Spleen (tissue), 11 donors: ENCODE measurements at regions not wholly inside any gene's neighbourhood (a gene's known extent, or its start where the extent isn't known, plus 50 kb on each side); places are given as distances from the start of the nearest gene placed in this dataset.

Experiments
- DNase-seq: peaks from one replicate; pipeline ENCODE4 v3.0.0-alpha.2; 2020
- H3K27ac ChIP-seq, 8 donors: fragments of 200-600 bp; sonication (generic) in 7 of 8; 1 replicate in 4 of 8; 2 replicates in 4 of 8; pipeline versions ENCODE4 v1.5.0 to v1.8.0; 2016 to 2021; ENCODE audit warnings: inconsistent platforms in 4 of 8, mild to moderate bottlenecking in 4 of 8, moderate library complexity in 1 of 8
- H3K27me3 ChIP-seq, 7 donors: fragments of 200-600 bp; sonication (generic) in 6 of 7; replicated peaks in 1 of 7; 1 replicate in 4 of 7; 2 replicates in 3 of 7; pipeline versions ENCODE4 v1.5.0 to v1.8.0; 2016 to 2021; ENCODE audit warnings: inconsistent platforms in 3 of 7, mild to moderate bottlenecking in 1 of 7
- H3K36me3 ChIP-seq, 6 donors: fragments of 200-600 bp; sonication (generic) in 5 of 6; 1 replicate in 4 of 6; 2 replicates in 2 of 6; pipeline versions ENCODE4 v1.5.0 to v1.8.0; 2016 to 2021; ENCODE audit warnings: inconsistent platforms in 2 of 6
- H3K4me1 ChIP-seq, 6 donors: fragments of 200-600 bp; sonication (generic) in 5 of 6; 1 replicate in 3 of 6; 2 replicates in 3 of 6; pipeline versions ENCODE4 v1.5.0 to v1.8.0; 2016 to 2021; ENCODE audit warnings: inconsistent platforms in 3 of 6
- H3K4me3 ChIP-seq, 8 donors: fragments of 200-600 bp; sonication (generic) in 7 of 8; 1 replicate in 4 of 8; 2 replicates in 4 of 8; pipeline versions ENCODE4 v1.5.0 to v1.8.0; 2016 to 2021; ENCODE audit warnings: inconsistent platforms in 4 of 8, mild to moderate bottlenecking in 4 of 8, moderate library complexity in 2 of 8
- H3K9me3 ChIP-seq, 8 donors: fragments of 200-600 bp; sonication (generic) in 7 of 8; 1 replicate in 4 of 8; 2 replicates in 4 of 8; pipeline versions ENCODE4 v1.5.0 to v1.8.0; 2016 to 2021; ENCODE audit warnings: inconsistent platforms in 4 of 8
- CTCF ChIP-seq, 11 experiments: fragments of 200-600 bp in 7 of 11; fragments of 450-650 bp in 4 of 11; sonication (generic) in 4 of 11; IDR thresholded peaks in 8 of 11; conservative IDR thresholded peaks in 3 of 11; 1 replicate in 7 of 11; 2 replicates in 4 of 11; pipeline versions ENCODE4 v1.4.0 to v1.8.0; 2016 to 2021; ENCODE audit warnings: antibody characterized with exemption in 11 of 11, inconsistent platforms in 4 of 11, mild to moderate bottlenecking in 1 of 11
- POLR2A ChIP-seq, 3 donors: fragments of 450-650 bp; IDR thresholded peaks; one replicate each; pipeline ENCODE4 v1.5.1; 2017; ENCODE audit warnings: antibody characterized with exemption in 3 of 3, mild to moderate bottlenecking in 1 of 3
- POLR2AphosphoS5 ChIP-seq, 3 donors: sonication (generic); formaldehyde crosslinking; IDR thresholded peaks; one replicate each; pipeline ENCODE4 v1.5.1; 2017; ENCODE audit warnings: antibody characterized with exemption in 3 of 3
- WGBS, 5 donors: extraction: QIAGEN DNeasy Blood & Tissue Kit in 3 of 5; methylation state at CpG; one replicate each; pipeline versions ENCODE4 v1.1.5 to v1.1.7; 2013 to 2018; 5-methylcytosine and 5-hydroxymethylcytosine counted together
- intact Hi-C: fragments of 100-400 bp; cut with DNase I; formaldehyde crosslinking; loops from one replicate; pipeline ENCODE4 v1.15.0; 2023; ENCODE audit warnings: low total_unique reads
- donor health status: healthy with polysubstance abuse.
- donor health status: DM: no; HTN: no; CAD: no; lungs with moderate emphysema.
- donor health status: DM: no; HTN: no; CAD: no.
- donor health status: Bipolar disorder and iron deficiency.
- donor health status: healthy.
- donor health status: DM: no; HTN: no; CAD: no.
- donor health status: DM: yes; HTN: yes; CAD: no.

GRCh38 chr9:22342491-22343217 lies 104.0 kb upstream of the DMRTA1 start:
- no peak for DNase-seq
- Histone ChIP-seq H3K36me3 (no peaks in the 10 kb centered on the region), H3K4me1 (no peaks in the 10 kb centered on the region), H3K9me3 (no peaks in the 10 kb centered on the region), H3K27ac (no peak overlapping the region), H3K27me3 (no peaks in the 10 kb centered on the region), H3K4me3 (no peak overlapping the region)
- WGBS, 5 donors, result 56 to 64% (median 58%) methylated on average over 3 of the region's 3 CpGs
- intact Hi-C loops, result no loop called here
- TF ChIP-seq POLR2A (IDR thresholded peaks at IDR 0.05) (no peak), CTCF (IDR thresholded peaks at IDR 0.05 in 8 of 11, conservative IDR thresholded peaks at IDR 0.05 in 3 of 11) (no peak), POLR2AphosphoS5 (IDR thresholded peaks at IDR 0.05) (no peak)

GRCh38 chr9:22343218-22343611 lies 103.4 kb upstream of the DMRTA1 start:
- 90 to 97% (median 93%) methylated on average over 1 of the region's 1 CpG for WGBS, 5 donors
- DNase-seq, result no peak

GRCh38 chr9:22354699-22355384 lies 91.8 kb upstream of the DMRTA1 start:
- TF ChIP-seq CTCF (IDR thresholded peaks at IDR 0.05 in 8 of 11, conservative IDR thresholded peaks at IDR 0.05 in 3 of 11) (no peak), POLR2AphosphoS5 (IDR thresholded peaks at IDR 0.05) (no peak), POLR2A (IDR thresholded peaks at IDR 0.05) (no peak)
- 86 to 92% (median 90%) methylated on average over 8 to 11 of the region's 13 CpGs for WGBS, 5 donors
- Histone ChIP-seq H3K36me3 (no peaks in the 10 kb centered on the region), H3K4me1 (no peaks in the 10 kb centered on the region), H3K9me3 (peaks cover 0 to 15% (median 0%) of the 10 kb centered on the region in 8 donors), H3K27me3 (no peaks in the 10 kb centered on the region), H3K27ac (no peak overlapping the region), H3K4me3 (no peak overlapping the region)
- intact Hi-C loops, result no loop called here
- no peak for DNase-seq

More at GRCh38 chr9:22343218-22343611, 103.4 kb upstream of the DMRTA1 start:
- Histone ChIP-seq H3K9me3 (no peaks in the 10 kb centered on the region), H3K36me3 (no peaks in the 10 kb centered on the region), H3K27ac (no peak overlapping the region), H3K4me1 (no peaks in the 10 kb centered on the region), H3K27me3 (no peaks in the 10 kb centered on the region), H3K4me3 (no peak overlapping the region)
- no peak for TF ChIP-seq CTCF (IDR thresholded peaks at IDR 0.05 in 8 of 11, conservative IDR thresholded peaks at IDR 0.05 in 3 of 11)
- no peak for TF ChIP-seq POLR2AphosphoS5 (IDR thresholded peaks at IDR 0.05)
- TF ChIP-seq POLR2A (IDR thresholded peaks at IDR 0.05), result no peak
- intact Hi-C loops, result no loop called here

- Histone ChIP-seq H3K4me1 (no peaks in the 10 kb centered on the region), H3K36me3 (no peaks in the 10 kb centered on the region), H3K27ac (no peak overlapping the region), H3K27me3 (no peaks in the 10 kb centered on the region), H3K4me3 (no peak overlapping the region), H3K9me3 (peaks cover 0 to 15% (median 0%) of the 10 kb centered on the region in 8 donors)
- no peak for DNase-seq
- TF ChIP-seq POLR2AphosphoS5 (IDR thresholded peaks at IDR 0.05), result no peak
- no peak for TF ChIP-seq POLR2A (IDR thresholded peaks at IDR 0.05)
- no peak for TF ChIP-seq CTCF (IDR thresholded peaks at IDR 0.05 in 8 of 11, conservative IDR thresholded peaks at IDR 0.05 in 3 of 11)
- intact Hi-C loops, result no loop called here
- 71 to 80% (median 75%) methylated on average over 5 of the region's 5 CpGs for WGBS, 5 donors
Measured at GRCh38 chr9:22356985-22357384, 89.6 kb upstream of the DMRTA1 start.
